SK-N-SH (cell line): ENCODE measurements at regions not wholly inside any gene's neighbourhood (a gene's known extent, or its start where the extent isn't known, plus 50 kb on each side); places are given as distances from the start of the nearest gene placed in this dataset.

Experiments used
- CTCF ChIA-PET: fragments of 300-600, 350-600 bp; formaldehyde crosslinking; extraction: SDS; loops from one replicate; lab custom pipeline; 2021; lab: Yijun Ruan, JAX
- POLR2A ChIA-PET: fragments of 350-600 bp; sonication (Branson Sonifier 250); formaldehyde crosslinking; extraction: SDS; loops from one replicate; lab custom pipeline; 2020; ENCODE audit warnings: antibody characterized with exemption, inconsistent platforms; lab: Yijun Ruan, JAX
- DNase-seq: peaks from one replicate; pipeline ENCODE4 v3.0.0; 2012
- H2AFZ ChIP-seq: fragments of 200-600 bp; sonication (generic); 2 replicates; pipeline ENCODE4 v1.8.1; 2016; ENCODE audit warnings: antibody characterized with exemption, mild to moderate bottlenecking, low read depth
- H3F3A ChIP-seq: fragments of 200-600 bp; sonication (generic); replicated peaks from 2 replicates; pipeline ENCODE3; 2016; ENCODE audit warnings: antibody characterized with exemption, mild to moderate bottlenecking; ENCODE audit not compliant: insufficient read depth
- H3K27ac ChIP-seq, 2 experiments: fragments of 200-500 bp in 1 of 2; fragments of 200-600 bp in 1 of 2; sonication (Bioruptor generic) in 1 of 2; sonication (generic), shearing (Covaris generic) in 1 of 2; 2 replicates each; pipeline versions ENCODE4 v1.5.1 to v1.6.1; 2014 to 2016; ENCODE audit warnings: low read depth in 2 of 2, inconsistent platforms in 1 of 2, low read length in 1 of 2, mild to moderate bottlenecking in 1 of 2, mixed read lengths in 1 of 2
- H3K27me3 ChIP-seq: fragments of 200-600 bp; sonication (generic), shearing (Covaris generic); 2 replicates; pipeline ENCODE4 v1.6.1; 2016; ENCODE audit warnings: mixed run types; ENCODE audit not compliant: insufficient read depth
- H3K36me3 ChIP-seq, 2 experiments: fragments of 200-500 bp in 1 of 2; fragments of 200-600 bp in 1 of 2; sonication (Bioruptor generic) in 1 of 2; sonication (generic) in 1 of 2; replicated peaks in 1 of 2; 2 replicates each; pipeline versions ENCODE3 to v1.5.1; 2014 to 2016; ENCODE audit warnings: low read length in 1 of 2, mild to moderate bottlenecking in 1 of 2; ENCODE audit not compliant: insufficient read depth in 2 of 2, control insufficient read depth in 1 of 2
- H3K4me1 ChIP-seq, 2 experiments: fragments of 200-500 bp in 1 of 2; fragments of 200-600 bp in 1 of 2; sonication (Bioruptor generic) in 1 of 2; sonication (generic), shearing (Covaris generic) in 1 of 2; 2 replicates each; pipeline versions ENCODE4 v1.5.1 to v1.6.1; 2014 to 2016; ENCODE audit warnings: low read depth in 1 of 2, low read length in 1 of 2, mixed run types in 1 of 2; ENCODE audit not compliant: insufficient read depth in 2 of 2, control insufficient read depth in 1 of 2
- H3K4me2 ChIP-seq: fragments of 200-600 bp; sonication (generic), shearing (Covaris generic); 2 replicates; pipeline ENCODE4 v1.6.1; 2017; ENCODE audit warnings: mixed run types
- H3K4me3 ChIP-seq, 2 experiments: fragments of 200-500 bp in 1 of 2; fragments of 200-600 bp in 1 of 2; sonication (Bioruptor generic) in 1 of 2; sonication (generic), shearing (Covaris generic) in 1 of 2; 2 replicates each; pipeline versions ENCODE4 v1.5.1 to v1.8.1; 2014 to 2016; ENCODE audit warnings: low read depth in 2 of 2, inconsistent platforms in 1 of 2, low read length in 1 of 2, mild to moderate bottlenecking in 1 of 2, mixed read lengths in 1 of 2, moderate library complexity in 1 of 2
- H3K79me2 ChIP-seq: fragments of 200-600 bp; sonication (generic); 2 replicates; pipeline ENCODE4 v1.8.1; 2017; ENCODE audit warnings: mild to moderate bottlenecking; ENCODE audit not compliant: insufficient read depth
- H3K9ac ChIP-seq: fragments of 200-600 bp; sonication (generic); 2 replicates; pipeline ENCODE4 v1.6.1; 2017; ENCODE audit warnings: mixed run types
- H3K9me2 ChIP-seq: fragments of 200-600 bp; sonication (generic); 2 replicates; pipeline ENCODE4 v1.6.1; 2017; ENCODE audit warnings: mixed run types
- H3K9me3 ChIP-seq: fragments of 200-600 bp; sonication (generic); 2 replicates; pipeline ENCODE4 v1.6.1; 2017; ENCODE audit warnings: mixed run types, mild to moderate bottlenecking, moderate library complexity
- H4K20me1 ChIP-seq: fragments of 200-600 bp; sonication (generic); 2 replicates; pipeline ENCODE4 v1.6.1; 2017; ENCODE audit warnings: mild to moderate bottlenecking, mixed run types; ENCODE audit not compliant: insufficient read depth
- CTCF ChIP-seq: fragments of 200-600 bp; sonication (generic); IDR thresholded peaks from 2 replicates; pipeline ENCODE4 v1.6.1; 2017; ENCODE audit warnings: antibody characterized with exemption, mild to moderate bottlenecking, moderate library complexity
- ELF1 ChIP-seq: IDR thresholded peaks from 2 replicates; pipeline ENCODE4 v1.4.0; 2012
- EZH2phosphoT487 ChIP-seq: fragments of 200-600 bp; sonication (generic); IDR thresholded peaks from 2 replicates; pipeline ENCODE4 v1.6.1; 2017; ENCODE audit warnings: low read depth, mixed run types, mild to moderate bottlenecking, antibody characterized with exemption, moderate library complexity, borderline replicate concordance
- GATA2 ChIP-seq: sonication (generic); formaldehyde crosslinking; IDR thresholded peaks from 2 replicates; pipeline ENCODE4 v1.5.0; 2020; ENCODE audit warnings: mild to moderate bottlenecking, missing genetic modification reagents
- IRF3 ChIP-seq: fragments of 150-350 bp; IDR thresholded peaks from 2 replicates; pipeline ENCODE4 v1.6.1; 2016; ENCODE audit warnings: mild to moderate bottlenecking, low read depth, low read length
- MAX ChIP-seq: IDR thresholded peaks from 2 replicates; pipeline ENCODE4 v1.4.0; 2012; ENCODE audit warnings: low read depth
- MXI1 ChIP-seq: IDR thresholded peaks from 2 replicates; pipeline ENCODE4 v1.6.1; 2012; ENCODE audit warnings: mild to moderate bottlenecking, low read depth, low read length, improper control_type of control experiment
- NFIC ChIP-seq: IDR thresholded peaks from 2 replicates; pipeline ENCODE4 v1.4.0; 2012; ENCODE audit warnings: borderline replicate concordance
- PBX3 ChIP-seq: IDR thresholded peaks from 2 replicates; pipeline ENCODE4; 2012
- POLR2AphosphoS5 ChIP-seq: IDR thresholded peaks from 2 replicates; pipeline ENCODE4 v1.6.1; 2012; ENCODE audit warnings: low read depth, low read length
- SIN3A ChIP-seq: IDR thresholded peaks from 2 replicates; pipeline ENCODE4 v1.6.1; 2012; ENCODE audit warnings: low read depth, mild to moderate bottlenecking, low read length, moderate library complexity, borderline replicate concordance
- ZBTB33 ChIP-seq: IDR thresholded peaks from 2 replicates; pipeline ENCODE4 v1.4.0; 2012; ENCODE audit warnings: low read depth, borderline replicate concordance
- WGBS: methylation state at CpG from one replicate; pipeline ENCODE4 v1.1.6; 2017; ENCODE audit warnings: low lambda C conversion rate; 5-methylcytosine and 5-hydroxymethylcytosine counted together

GRCh38 chr9:81303658-81304057, 385.7 kb downstream of the TLE1 start:
- CTCF ChIA-PET: no interaction called here
- Histone ChIP-seq H3K79me2 (no peaks in the 10 kb centered on the region), H3K4me3 (no peak overlapping the region), H3K9ac (no peak overlapping the region)
- TF ChIP-seq SIN3A: no peak
- no peak for TF ChIP-seq ELF1
- no peak for TF ChIP-seq PBX3
- no peak for TF ChIP-seq MXI1
- TF ChIP-seq POLR2AphosphoS5: no peak
- no peak for TF ChIP-seq NFIC
- no peak for TF ChIP-seq GATA2 (CRISPR knock-in tag)
- TF ChIP-seq ZBTB33: no peak
- no peak for TF ChIP-seq EZH2phosphoT487
- no peak for TF ChIP-seq CTCF
- TF ChIP-seq, all 33 proteins: peak for 0
- H3K9me3 ChIP-seq: no peaks in the 10 kb centered on the region
- H4K20me1 ChIP-seq: no peaks in the 10 kb centered on the region
- DNase-seq: no peak
- no peak overlapping the region for H3K27ac ChIP-seq
- H3K36me3 ChIP-seq: no peaks in the 10 kb centered on the region
- POLR2A ChIA-PET: no interaction called here
- no peaks in the 10 kb centered on the region for H3F3A ChIP-seq
- no peaks in the 10 kb centered on the region for H3K27me3 ChIP-seq
- no peaks in the 10 kb centered on the region for H3K9me2 ChIP-seq
- no peak overlapping the region for H3K4me2 ChIP-seq
- WGBS: 29% methylated on average over 5 of the region's 5 CpGs
- no peaks in the 10 kb centered on the region for H3K4me1 ChIP-seq
- no peak overlapping the region for H2AFZ ChIP-seq

- H3F3A ChIP-seq: no peaks in the 10 kb centered on the region
- no peak overlapping the region for H3K4me2 ChIP-seq
- no peak for TF ChIP-seq MAX
- no peak for TF ChIP-seq ELF1
- no peak for TF ChIP-seq IRF3
- no peak for TF ChIP-seq MXI1
- H3K9me3 ChIP-seq: no peaks in the 10 kb centered on the region
- no peaks in the 10 kb centered on the region for H3K79me2 ChIP-seq
- H4K20me1 ChIP-seq: no peaks in the 10 kb centered on the region
- no peak overlapping the region for H2AFZ ChIP-seq
- ChIA-PET POLR2A (no interaction called here), CTCF (no interaction called here)
- H3K9me2 ChIP-seq: no peaks in the 10 kb centered on the region
- no peak overlapping the region for H3K9ac ChIP-seq
- H3K36me3 ChIP-seq: no peaks in the 10 kb centered on the region
- no peaks in the 10 kb centered on the region; a peak in 1 of 4 replicates for H3K4me1 ChIP-seq
- H3K27me3 ChIP-seq: no peaks in the 10 kb centered on the region
- H3K4me3 ChIP-seq: no peak overlapping the region
- H3K27ac ChIP-seq: no peak overlapping the region
- no peak for DNase-seq
Observed at GRCh38 chr9:81293651-81294050, 395.7 kb downstream of the TLE1 start.
